GM12878 (cell line): ENCODE measurements at regions not wholly inside any gene's neighbourhood (a gene's known extent, or its start where the extent isn't known, plus 50 kb on each side); places are given as distances from the start of the nearest gene placed in this dataset.

ENCODE experiments used
- ATAC-seq: fragments of 200-7000 bp; cut with Tn5 transposase; 3 replicates; pipeline ENCODE4 v1.9.1; 2020; ENCODE audit warnings: mild to moderate bottlenecking, moderate library complexity
- BruUV-seq: library from RNA; stranded (reverse); fragments of 400-500 nt; replicated peaks from 2 replicates; lab custom pipeline; 2021; lab: Mats Ljungman, UMichigan
- CTCF ChIA-PET: fragments of 300-600 bp; sonication (Branson Sonifier 250); formaldehyde crosslinking; extraction: SDS; loops from one replicate; lab custom pipeline; 2021; ENCODE audit warnings: inconsistent platforms; lab: Yijun Ruan, JAX
- POLR2A ChIA-PET: fragments of 350-600 bp; formaldehyde crosslinking; extraction: SDS; loops from one replicate; lab custom pipeline; 2021; ENCODE audit warnings: inconsistent platforms; lab: Charles Lee
- RAD21 ChIA-PET: fragments of 300-600 bp; sonication (Branson Sonifier 250); formaldehyde crosslinking; loops from one replicate; lab custom pipeline; 2023; ENCODE audit warnings: antibody characterized with exemption; ENCODE audit not compliant: unreplicated experiment; lab: Charles Lee
- SMC1A ChIA-PET: fragments of 300-600 bp; sonication (Branson Sonifier 250); formaldehyde crosslinking; loops from one replicate; lab custom pipeline; 2023; ENCODE audit not compliant: unreplicated experiment, uncharacterized antibody; lab: Charles Lee
- DNase-seq: peaks from one replicate; pipeline ENCODE4 v3.0.0-alpha.2; 2011; ENCODE audit warnings: low read depth, low spot score
- FAIRE-seq: peaks from 3 replicates; lab custom pipeline; 2011; peaks lifted over from hg19 to GRCh38; lab: Jason Lieb, UNC
- H2AFZ ChIP-seq: 2 replicates; pipeline ENCODE4 v1.6.0; 2011; ENCODE audit warnings: low read depth, low read length, control low read depth; ENCODE audit not compliant: control insufficient read depth
- H3K27ac ChIP-seq: 2 replicates; pipeline ENCODE4 v1.5.1; 2011; ENCODE audit warnings: control low read depth; ENCODE audit not compliant: control insufficient read depth, insufficient read depth
- H3K27me3 ChIP-seq, 2 experiments: replicated peaks in 1 of 2; 2 replicates each; pipeline versions ENCODE4 v1.6.0 to v1.6.1; 2011; ENCODE audit warnings: low read length in 1 of 2; ENCODE audit not compliant: control insufficient read depth in 2 of 2, insufficient read depth in 2 of 2
- H3K36me3 ChIP-seq, 2 experiments: 2 replicates each; pipeline ENCODE4 v1.5.1; 2011; ENCODE audit warnings: low read length in 1 of 2; ENCODE audit not compliant: control insufficient read depth in 2 of 2, insufficient read depth in 2 of 2
- H3K4me1 ChIP-seq: 2 replicates; pipeline ENCODE4 v1.6.1; 2011; ENCODE audit warnings: mild to moderate bottlenecking, low read length, moderate library complexity, mixed read lengths; ENCODE audit not compliant: control insufficient read depth, insufficient read depth
- H3K4me2 ChIP-seq: 2 replicates; pipeline ENCODE4 v1.6.0; 2011; ENCODE audit warnings: control low read depth; ENCODE audit not compliant: control insufficient read depth, insufficient read depth
- H3K4me3 ChIP-seq: fragments of 200-600 bp; sonication (generic); 2 replicates; pipeline ENCODE4 v1.5.1; 2016
- H3K79me2 ChIP-seq: 2 replicates; pipeline ENCODE4 v1.6.0; 2011; ENCODE audit warnings: low read length; ENCODE audit not compliant: control insufficient read depth, insufficient read depth
- H3K9ac ChIP-seq: 2 replicates; pipeline ENCODE4 v1.8.0; 2011; ENCODE audit warnings: low read length, control low read depth, mixed read lengths; ENCODE audit not compliant: control insufficient read depth, insufficient read depth
- H3K9me3 ChIP-seq: replicated peaks from 3 replicates; pipeline ENCODE4 v1.5.1; 2011; ENCODE audit warnings: mild to moderate bottlenecking, low read length; ENCODE audit not compliant: control insufficient read depth, insufficient read depth
- H4K20me1 ChIP-seq: 2 replicates; pipeline ENCODE4 v1.6.0; 2011; ENCODE audit not compliant: control insufficient read depth, insufficient read depth
- CBFB ChIP-seq: IDR thresholded peaks from 2 replicates; pipeline ENCODE4 v1.6.1; 2016; ENCODE audit warnings: antibody characterized with exemption, low read depth
- CHD4 ChIP-seq: fragments of 200-600 bp; sonication (generic); IDR thresholded peaks from 2 replicates; pipeline ENCODE4 v1.6.1; 2016; ENCODE audit warnings: mild to moderate bottlenecking
- FOS ChIP-seq: IDR thresholded peaks from 3 replicates; pipeline ENCODE4 v1.6.1; 2011; ENCODE audit warnings: borderline replicate concordance; ENCODE audit not compliant: insufficient read length; ENCODE audit errors: extremely low read depth
- MTA3 ChIP-seq: IDR thresholded peaks from 2 replicates; pipeline ENCODE4 v1.6.1; 2012; ENCODE audit warnings: low read length, inconsistent platforms, borderline replicate concordance
- NKRF ChIP-seq: fragments of 450-650 bp; conservative IDR thresholded peaks from 2 replicates; pipeline ENCODE4 v1.6.1; 2017; ENCODE audit warnings: mild to moderate bottlenecking, moderate library complexity
- NR2C1 ChIP-seq: fragments of 450-650 bp; IDR thresholded peaks from 2 replicates; pipeline ENCODE4 v1.6.1; 2017; ENCODE audit warnings: antibody characterized with exemption, mild to moderate bottlenecking, moderate library complexity
- POLR2A ChIP-seq: IDR thresholded peaks from 2 replicates; pipeline ENCODE4 v1.6.1; 2011; ENCODE audit warnings: low read depth, mild to moderate bottlenecking, low read length
- RFX5 ChIP-seq: IDR thresholded peaks from 2 replicates; pipeline ENCODE4 v1.6.1; 2011; ENCODE audit warnings: low read depth, low read length, improper control_type of control experiment
- SP1 ChIP-seq: IDR thresholded peaks from one replicate; pipeline ENCODE4 v1.6.1; 2011; ENCODE audit warnings: low read depth, low read length
- SUZ12 ChIP-seq: fragments of 200-600 bp; sonication (generic); IDR thresholded peaks from one replicate; pipeline ENCODE4 v1.6.1; 2018; ENCODE audit warnings: antibody characterized with exemption, mild to moderate bottlenecking; ENCODE audit not compliant: unreplicated experiment
- in situ Hi-C: fragments of 300-500 bp; cut with MboI; formaldehyde crosslinking; loops from 9 replicates; pipeline ENCODE4 v1.14.3; 2018; ENCODE audit warnings: mixed read lengths
- intact Hi-C: fragments of 100-400 bp; cut with micrococcal nuclease; formaldehyde crosslinking; loops from one replicate; pipeline ENCODE4 v1.14.2; 2022; ENCODE audit not compliant: unreplicated experiment
- TF ChIP-seq, protein P1 (sequence below): fragments of 450-650 bp; IDR thresholded peaks from 2 replicates; pipeline ENCODE4 v1.6.1; 2014; ENCODE audit warnings: mild to moderate bottlenecking

DNA sequence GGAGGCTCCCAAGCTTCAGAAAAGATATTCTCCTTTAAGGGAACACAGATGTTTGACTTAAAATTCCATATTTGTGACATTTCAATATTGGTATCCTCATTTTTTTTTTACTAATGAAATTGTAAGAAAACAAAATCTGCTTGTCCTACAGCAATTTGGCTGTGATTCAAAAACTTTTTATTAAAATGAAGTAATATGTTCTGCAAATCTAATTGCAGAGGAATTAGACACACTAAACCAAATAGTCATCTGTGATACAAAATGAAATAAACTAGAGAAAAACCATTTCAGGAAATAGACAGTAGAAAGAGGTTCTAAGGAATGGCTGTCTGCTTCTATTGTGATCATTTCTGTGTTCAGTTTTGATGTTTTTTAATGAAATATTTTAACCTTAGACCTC, 50.1 kb upstream of the HIF1A start:
- ATAC-seq = no peak
- no TSS peak for BruUV-seq
- intact Hi-C loops (no loop called here), in situ Hi-C loops (no loop called here)
- Histone ChIP-seq H3K4me2 (no peak overlapping the region), H3K9me3 (no peaks in the 10 kb centered on the region), H3K27me3 (no peaks in the 10 kb centered on the region), H3K27ac (no peak overlapping the region), H3K79me2 (no peaks in the 10 kb centered on the region), H2AFZ (no peak overlapping the region), H3K36me3 (no peaks in the 10 kb centered on the region), H3K4me1 (peaks cover 8% of the 10 kb centered on the region), H4K20me1 (no peaks in the 10 kb centered on the region), H3K4me3 (no peak overlapping the region), H3K9ac (no peak overlapping the region)
- no peak for DNase-seq
- POLR2A ChIA-PET = no interaction called here
- CTCF ChIA-PET = no interaction called here
- RAD21 ChIA-PET = no interaction called here
- FAIRE-seq = no peak
- TF ChIP-seq NKRF = no peak
- TF ChIP-seq MTA3 = no peak
- no peak for TF ChIP-seq SP1
- TF ChIP-seq SUZ12 = no peak
- no peak for TF ChIP-seq CHD4
- no peak for TF ChIP-seq CBFB
- no peak for TF ChIP-seq NR2C1
- no peak for TF ChIP-seq POLR2A
- no peak for TF ChIP-seq RFX5
- TF ChIP-seq, protein P1, sequence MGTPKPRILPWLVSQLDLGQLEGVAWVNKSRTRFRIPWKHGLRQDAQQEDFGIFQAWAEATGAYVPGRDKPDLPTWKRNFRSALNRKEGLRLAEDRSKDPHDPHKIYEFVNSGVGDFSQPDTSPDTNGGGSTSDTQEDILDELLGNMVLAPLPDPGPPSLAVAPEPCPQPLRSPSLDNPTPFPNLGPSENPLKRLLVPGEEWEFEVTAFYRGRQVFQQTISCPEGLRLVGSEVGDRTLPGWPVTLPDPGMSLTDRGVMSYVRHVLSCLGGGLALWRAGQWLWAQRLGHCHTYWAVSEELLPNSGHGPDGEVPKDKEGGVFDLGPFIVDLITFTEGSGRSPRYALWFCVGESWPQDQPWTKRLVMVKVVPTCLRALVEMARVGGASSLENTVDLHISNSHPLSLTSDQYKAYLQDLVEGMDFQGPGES = no peak
- TF ChIP-seq FOS = no peak
- SMC1A ChIA-PET = no interaction called here
